ENCODE measurements at regions not wholly inside any gene's neighbourhood (a gene's known extent, or its start where the extent isn't known, plus 50 kb on each side); places are given as distances from the start of the nearest gene placed in this dataset.

- TF ChIP-seq ZNF274 (IDR thresholded peaks at IDR 0.05; ENCODE audit: low read depth, low read length): no peak
- no peak for TF ChIP-seq SUZ12 (IDR thresholded peaks at IDR 0.05; ENCODE audit: extremely low read depth, insufficient read depth, insufficient read length)
- TF ChIP-seq YY1 (IDR thresholded peaks at IDR 0.05; ENCODE audit: insufficient read depth, insufficient read length): no peak
- DNase-seq (ENCODE audit: low read depth, low spot score): no peak
- Histone ChIP-seq H3K4me3 (ENCODE audit: insufficient read length, low read depth) (no peak overlapping the region), H3K27me3 (ENCODE audit: insufficient read depth, insufficient read length) (no peaks in the 10 kb centered on the region), H3K9me3 (ENCODE audit: insufficient read depth, low read length) (no peaks in the 10 kb centered on the region), H3K4me1 (ENCODE audit: insufficient read depth, insufficient read length) (no peaks in the 10 kb centered on the region), H3K9ac (ENCODE audit: insufficient read length, low read depth) (no peak overlapping the region), H3K36me3 (ENCODE audit: insufficient read depth, insufficient read length, low read length) (no peaks in the 10 kb centered on the region)
Observed at GRCh38 chr12:89213747-89214146, 138.6 kb downstream of the DUSP6 start.

GRCh38 chr12:89213139-89213538 lies 139.2 kb downstream of the DUSP6 start:
- no peak for DNase-seq (ENCODE audit: low read depth, low spot score)
- H3K9me3 ChIP-seq (ENCODE audit: insufficient read depth, low read length): no peaks in the 10 kb centered on the region
- no peaks in the 10 kb centered on the region for H3K4me1 ChIP-seq (ENCODE audit: insufficient read depth, insufficient read length)
- H3K4me3 ChIP-seq (ENCODE audit: insufficient read length, low read depth): no peak overlapping the region
- TF ChIP-seq ZNF274 (IDR thresholded peaks at IDR 0.05; ENCODE audit: low read depth, low read length): no peak
- no peak for TF ChIP-seq YY1 (IDR thresholded peaks at IDR 0.05; ENCODE audit: insufficient read depth, insufficient read length)
- no peak for TF ChIP-seq SUZ12 (IDR thresholded peaks at IDR 0.05; ENCODE audit: extremely low read depth, insufficient read depth, insufficient read length)
- no peaks in the 10 kb centered on the region for H3K27me3 ChIP-seq (ENCODE audit: insufficient read depth, insufficient read length)
- no peaks in the 10 kb centered on the region for H3K36me3 ChIP-seq (ENCODE audit: insufficient read depth, insufficient read length, low read length)
- no peak overlapping the region for H3K9ac ChIP-seq (ENCODE audit: insufficient read length, low read depth)

- no peaks in the 10 kb centered on the region for H3K9me3 ChIP-seq (ENCODE audit: insufficient read depth, low read length)
- H3K4me1 ChIP-seq (ENCODE audit: insufficient read depth, insufficient read length): no peaks in the 10 kb centered on the region
- no peaks in the 10 kb centered on the region for H3K27me3 ChIP-seq (ENCODE audit: insufficient read depth, insufficient read length)
- no peak for DNase-seq (ENCODE audit: low read depth, low spot score)
- H3K4me3 ChIP-seq (ENCODE audit: insufficient read length, low read depth): no peak overlapping the region
- H3K9ac ChIP-seq (ENCODE audit: insufficient read length, low read depth): no peak overlapping the region
- no peaks in the 10 kb centered on the region for H3K36me3 ChIP-seq (ENCODE audit: insufficient read depth, insufficient read length, low read length)
- TF ChIP-seq ZNF274 (IDR thresholded peaks at IDR 0.05; ENCODE audit: low read depth, low read length): no peak
Observed at GRCh38 chr12:89212339-89212771, 139.9 kb downstream of the DUSP6 start.

DNA sequence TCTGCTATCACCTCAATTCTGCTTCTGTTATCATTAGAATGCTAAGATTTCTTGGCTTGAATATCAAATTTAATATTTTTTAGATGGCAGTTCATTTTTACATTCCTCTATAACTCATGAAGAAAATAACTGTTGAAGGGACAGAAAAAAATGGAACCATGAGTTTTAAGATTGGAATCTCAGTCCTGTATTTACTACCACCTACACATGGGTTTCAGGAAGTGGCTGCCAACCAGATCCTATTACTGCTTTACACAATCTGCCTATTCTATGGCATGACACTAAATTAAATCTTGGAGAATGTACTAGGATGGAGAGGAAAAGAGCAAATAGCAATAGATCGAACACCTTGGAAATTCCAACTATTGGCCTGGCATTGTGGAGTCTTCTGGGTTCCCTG lies 140.8 kb downstream of the DUSP6 start:
- TF ChIP-seq ZNF274 (IDR thresholded peaks at IDR 0.05; ENCODE audit: low read depth, low read length): no peak
- no peak for TF ChIP-seq SUZ12 (IDR thresholded peaks at IDR 0.05; ENCODE audit: extremely low read depth, insufficient read depth, insufficient read length)
- no peak for TF ChIP-seq YY1 (IDR thresholded peaks at IDR 0.05; ENCODE audit: insufficient read depth, insufficient read length)
- DNase-seq (ENCODE audit: low read depth, low spot score): no peak
- no peaks in the 10 kb centered on the region for H3K36me3 ChIP-seq (ENCODE audit: insufficient read depth, insufficient read length, low read length)
- no peak overlapping the region for H3K4me3 ChIP-seq (ENCODE audit: insufficient read length, low read depth)
- H3K9ac ChIP-seq (ENCODE audit: insufficient read length, low read depth): no peak overlapping the region
- no peaks in the 10 kb centered on the region for H3K27me3 ChIP-seq (ENCODE audit: insufficient read depth, insufficient read length)
- H3K4me1 ChIP-seq (ENCODE audit: insufficient read depth, insufficient read length): no peaks in the 10 kb centered on the region
- H3K9me3 ChIP-seq (ENCODE audit: insufficient read depth, low read length): no peaks in the 10 kb centered on the region

DNA sequence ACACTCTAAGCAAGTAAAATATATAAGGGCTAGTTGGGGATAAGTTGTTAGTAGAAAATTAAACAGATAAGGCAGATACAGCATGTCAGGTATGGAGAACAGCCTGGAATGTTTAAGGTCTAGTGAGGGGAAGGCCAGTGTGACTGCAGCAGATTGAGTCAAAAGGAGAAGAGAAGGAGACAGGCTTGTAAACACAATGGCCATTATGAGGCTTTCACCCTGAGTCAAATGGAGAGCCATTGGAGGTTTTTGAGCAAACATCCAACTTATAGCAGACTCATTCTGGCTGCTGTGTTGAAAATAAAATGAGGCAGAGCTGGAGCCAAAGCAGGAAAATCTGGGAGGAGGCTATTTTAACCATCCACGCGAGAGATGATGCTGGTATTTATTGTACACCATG lies 142.0 kb downstream of the DUSP6 start:
- H3K27me3 ChIP-seq (ENCODE audit: insufficient read depth, insufficient read length): no peaks in the 10 kb centered on the region
- H3K36me3 ChIP-seq (ENCODE audit: insufficient read depth, insufficient read length, low read length): no peaks in the 10 kb centered on the region
- DNase-seq (ENCODE audit: low read depth, low spot score): no peak
- TF ChIP-seq ZNF274 (IDR thresholded peaks at IDR 0.05; ENCODE audit: low read depth, low read length) (no peak), SUZ12 (IDR thresholded peaks at IDR 0.05; ENCODE audit: extremely low read depth, insufficient read depth, insufficient read length) (no peak), YY1 (IDR thresholded peaks at IDR 0.05; ENCODE audit: insufficient read depth, insufficient read length) (no peak)
- no peak overlapping the region for H3K9ac ChIP-seq (ENCODE audit: insufficient read length, low read depth)
- H3K4me1 ChIP-seq (ENCODE audit: insufficient read depth, insufficient read length): no peaks in the 10 kb centered on the region
- no peak overlapping the region for H3K4me3 ChIP-seq (ENCODE audit: insufficient read length, low read depth)
- no peaks in the 10 kb centered on the region for H3K9me3 ChIP-seq (ENCODE audit: insufficient read depth, low read length)

DNA sequence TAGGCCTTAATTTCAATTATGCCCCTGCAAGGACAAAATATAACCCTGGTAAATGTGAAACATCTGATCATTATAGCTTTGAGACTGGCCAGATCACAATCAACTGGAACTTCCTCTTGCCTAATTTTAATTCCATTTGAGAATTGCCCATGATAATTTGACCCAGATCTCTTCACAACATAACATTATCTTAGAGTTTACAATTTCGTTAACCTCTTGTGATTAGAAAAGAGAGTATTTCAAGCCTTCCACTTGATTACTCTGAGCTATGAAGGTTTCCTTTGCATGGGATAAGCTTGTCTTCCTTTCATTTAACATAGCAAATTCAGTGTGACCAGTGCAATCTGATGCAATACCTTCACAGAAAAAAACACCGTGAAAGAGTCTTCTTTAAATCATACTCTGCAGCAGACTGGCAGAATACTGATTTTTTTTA lies 143.6 kb downstream of the DUSP6 start:
- H3K36me3 ChIP-seq (ENCODE audit: insufficient read depth, insufficient read length, low read length): no peaks in the 10 kb centered on the region
- no peaks in the 10 kb centered on the region for H3K4me1 ChIP-seq (ENCODE audit: insufficient read depth, insufficient read length)
- no peak overlapping the region for H3K9ac ChIP-seq (ENCODE audit: insufficient read length, low read depth)
- TF ChIP-seq SUZ12 (IDR thresholded peaks at IDR 0.05; ENCODE audit: extremely low read depth, insufficient read depth, insufficient read length): no peak
- no peak overlapping the region for H3K4me3 ChIP-seq (ENCODE audit: insufficient read length, low read depth)
- no peaks in the 10 kb centered on the region for H3K27me3 ChIP-seq (ENCODE audit: insufficient read depth, insufficient read length)
- no peak for DNase-seq (ENCODE audit: low read depth, low spot score)
- no peaks in the 10 kb centered on the region for H3K9me3 ChIP-seq (ENCODE audit: insufficient read depth, low read length)

DNA sequence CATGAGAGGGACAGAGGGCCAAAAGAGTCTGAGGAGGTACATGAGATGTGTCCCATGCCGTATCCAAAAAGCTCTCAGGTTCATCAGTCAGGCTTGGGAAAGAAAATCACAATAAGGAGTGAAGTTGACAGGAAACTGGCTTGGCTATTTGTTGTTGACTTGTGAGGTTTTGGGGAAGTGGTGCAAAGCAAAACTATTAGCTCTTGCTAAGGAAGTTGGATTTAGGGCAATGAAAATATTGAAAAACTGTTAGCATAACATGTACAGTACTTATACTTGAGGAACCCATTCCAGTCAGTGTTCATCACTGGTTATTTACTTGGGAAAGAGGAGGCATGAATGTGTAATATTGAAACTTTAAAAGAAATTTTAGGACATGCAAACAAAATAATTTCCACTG lies 145.9 kb downstream of the DUSP6 start:
- Histone ChIP-seq H3K4me3 (ENCODE audit: insufficient read length, low read depth) (no peak overlapping the region), H3K9me3 (ENCODE audit: insufficient read depth, low read length) (no peaks in the 10 kb centered on the region), H3K27me3 (ENCODE audit: insufficient read depth, insufficient read length) (no peaks in the 10 kb centered on the region), H3K4me1 (ENCODE audit: insufficient read depth, insufficient read length) (no peaks in the 10 kb centered on the region), H3K9ac (ENCODE audit: insufficient read length, low read depth) (no peak overlapping the region), H3K36me3 (ENCODE audit: insufficient read depth, insufficient read length, low read length) (no peaks in the 10 kb centered on the region)
- no peak for TF ChIP-seq ZNF274 (IDR thresholded peaks at IDR 0.05; ENCODE audit: low read depth, low read length)
- no peak for TF ChIP-seq SUZ12 (IDR thresholded peaks at IDR 0.05; ENCODE audit: extremely low read depth, insufficient read depth, insufficient read length)
- TF ChIP-seq YY1 (IDR thresholded peaks at IDR 0.05; ENCODE audit: insufficient read depth, insufficient read length): no peak
- DNase-seq (ENCODE audit: low read depth, low spot score): no peak

DNA sequence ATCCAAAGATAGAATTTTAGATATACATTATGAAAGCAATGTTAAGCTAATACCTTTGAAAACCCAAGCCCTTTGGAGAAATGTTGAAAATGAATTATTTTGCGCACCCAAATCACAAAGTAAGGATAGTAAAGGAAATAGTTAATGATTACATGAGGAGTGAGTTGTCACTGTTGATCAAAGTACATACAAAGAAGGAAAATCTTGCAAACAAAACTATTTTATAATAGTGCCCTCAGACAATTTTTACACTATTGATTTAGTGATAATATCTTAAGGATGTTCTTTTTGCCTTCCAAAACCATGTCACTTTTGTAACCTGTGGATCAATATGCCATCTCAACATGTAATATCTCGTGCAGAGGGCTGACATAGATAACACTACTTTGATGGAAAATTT lies 146.8 kb downstream of the DUSP6 start:
- no peaks in the 10 kb centered on the region for H3K36me3 ChIP-seq (ENCODE audit: insufficient read depth, insufficient read length, low read length)
- H3K4me3 ChIP-seq (ENCODE audit: insufficient read length, low read depth): no peak overlapping the region
- TF ChIP-seq SUZ12 (IDR thresholded peaks at IDR 0.05; ENCODE audit: extremely low read depth, insufficient read depth, insufficient read length) (no peak), YY1 (IDR thresholded peaks at IDR 0.05; ENCODE audit: insufficient read depth, insufficient read length) (no peak), ZNF274 (IDR thresholded peaks at IDR 0.05; ENCODE audit: low read depth, low read length) (no peak)
- no peaks in the 10 kb centered on the region for H3K27me3 ChIP-seq (ENCODE audit: insufficient read depth, insufficient read length)
- H3K9ac ChIP-seq (ENCODE audit: insufficient read length, low read depth): no peak overlapping the region
- no peaks in the 10 kb centered on the region for H3K4me1 ChIP-seq (ENCODE audit: insufficient read depth, insufficient read length)
- no peaks in the 10 kb centered on the region for H3K9me3 ChIP-seq (ENCODE audit: insufficient read depth, low read length)
- DNase-seq (ENCODE audit: low read depth, low spot score): no peak
